ENCODE measurements at regions not wholly inside any gene's neighbourhood (a gene's known extent, or its start where the extent isn't known, plus 50 kb on each side); places are given as distances from the start of the nearest gene placed in this dataset.

DNA sequence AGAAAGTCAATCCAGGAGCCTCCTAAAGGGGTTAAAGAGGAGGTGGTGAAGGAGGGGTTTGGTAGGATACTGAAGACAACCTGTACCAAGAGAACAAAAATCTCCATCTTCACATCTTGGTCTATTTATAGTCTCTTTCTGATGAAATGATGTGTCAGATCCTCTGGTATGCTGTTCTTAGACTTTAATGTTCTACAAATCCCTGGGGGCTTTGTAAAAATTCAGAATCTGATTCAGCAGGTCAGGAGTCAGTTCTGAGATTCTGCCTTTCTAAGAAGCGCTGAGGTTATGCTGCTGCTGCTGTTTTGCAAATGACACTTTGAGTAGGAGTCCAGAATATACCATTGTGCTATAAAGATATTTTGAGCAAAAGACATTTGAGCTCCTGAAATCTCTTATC, 172.9 kb upstream of the GLRA2 start:
- in situ Hi-C loops (cut with MboI): no loop called here
- no peak for DNase-seq (ENCODE audit: low read depth, low spot score)

More for the DNA sequence above, 172.9 kb upstream of the GLRA2 start:
- no peak overlapping the region for H3K9ac ChIP-seq (ENCODE audit: control insufficient read depth, insufficient read depth, low read length)
- no peaks in the 10 kb centered on the region for H3K9me3 ChIP-seq (replicated peaks; ENCODE audit: control insufficient read depth, insufficient read depth, low read length)
- no TSS peak for BruUV-seq (replicated peaks)
- H3K4me1 ChIP-seq (ENCODE audit: control insufficient read depth, insufficient read depth, low read length): no peaks in the 10 kb centered on the region
- ChIA-PET SMC1A (ENCODE audit: uncharacterized antibody, unreplicated experiment) (no interaction called here), CTCF (no interaction called here), RAD21 (ENCODE audit: unreplicated experiment) (no interaction called here), POLR2A (no interaction called here)
- H3K79me2 ChIP-seq (ENCODE audit: control insufficient read depth, insufficient read depth, low read length): no peaks in the 10 kb centered on the region
- no peak overlapping the region for H2AFZ ChIP-seq (ENCODE audit: control insufficient read depth, low read depth, low read length)
- H3K27ac ChIP-seq (ENCODE audit: control insufficient read depth, insufficient read depth): no peak overlapping the region
- H3K4me3 ChIP-seq: no peak overlapping the region
- FAIRE-seq (no peak), ATAC-seq (no peak)
- no peaks in the 10 kb centered on the region for H4K20me1 ChIP-seq (ENCODE audit: control insufficient read depth, insufficient read depth)
- 0% methylated on average over 1 of the region's 1 CpG for WGBS (ENCODE audit: insufficient coverage, insufficient replicate concordance, low lambda C conversion rate, missing lambda C conversion rate)
- no peaks in the 10 kb centered on the region for H3K27me3 ChIP-seq (replicated peaks in 1 of 2; ENCODE audit: control insufficient read depth in 2 of 2, insufficient read depth in 2 of 2, low read length in 1 of 2)
- no peak overlapping the region for H3K4me2 ChIP-seq (ENCODE audit: control insufficient read depth, insufficient read depth)
- H3K36me3 ChIP-seq (ENCODE audit: control insufficient read depth in 2 of 2, insufficient read depth in 2 of 2, low read length in 1 of 2): no peaks in the 10 kb centered on the region
- intact Hi-C loops (cut with micrococcal nuclease; ENCODE audit: unreplicated experiment): no loop called here
- TF ChIP-seq JUNB (IDR thresholded peaks at IDR 0.05): no peak
- TF ChIP-seq, protein P1, sequence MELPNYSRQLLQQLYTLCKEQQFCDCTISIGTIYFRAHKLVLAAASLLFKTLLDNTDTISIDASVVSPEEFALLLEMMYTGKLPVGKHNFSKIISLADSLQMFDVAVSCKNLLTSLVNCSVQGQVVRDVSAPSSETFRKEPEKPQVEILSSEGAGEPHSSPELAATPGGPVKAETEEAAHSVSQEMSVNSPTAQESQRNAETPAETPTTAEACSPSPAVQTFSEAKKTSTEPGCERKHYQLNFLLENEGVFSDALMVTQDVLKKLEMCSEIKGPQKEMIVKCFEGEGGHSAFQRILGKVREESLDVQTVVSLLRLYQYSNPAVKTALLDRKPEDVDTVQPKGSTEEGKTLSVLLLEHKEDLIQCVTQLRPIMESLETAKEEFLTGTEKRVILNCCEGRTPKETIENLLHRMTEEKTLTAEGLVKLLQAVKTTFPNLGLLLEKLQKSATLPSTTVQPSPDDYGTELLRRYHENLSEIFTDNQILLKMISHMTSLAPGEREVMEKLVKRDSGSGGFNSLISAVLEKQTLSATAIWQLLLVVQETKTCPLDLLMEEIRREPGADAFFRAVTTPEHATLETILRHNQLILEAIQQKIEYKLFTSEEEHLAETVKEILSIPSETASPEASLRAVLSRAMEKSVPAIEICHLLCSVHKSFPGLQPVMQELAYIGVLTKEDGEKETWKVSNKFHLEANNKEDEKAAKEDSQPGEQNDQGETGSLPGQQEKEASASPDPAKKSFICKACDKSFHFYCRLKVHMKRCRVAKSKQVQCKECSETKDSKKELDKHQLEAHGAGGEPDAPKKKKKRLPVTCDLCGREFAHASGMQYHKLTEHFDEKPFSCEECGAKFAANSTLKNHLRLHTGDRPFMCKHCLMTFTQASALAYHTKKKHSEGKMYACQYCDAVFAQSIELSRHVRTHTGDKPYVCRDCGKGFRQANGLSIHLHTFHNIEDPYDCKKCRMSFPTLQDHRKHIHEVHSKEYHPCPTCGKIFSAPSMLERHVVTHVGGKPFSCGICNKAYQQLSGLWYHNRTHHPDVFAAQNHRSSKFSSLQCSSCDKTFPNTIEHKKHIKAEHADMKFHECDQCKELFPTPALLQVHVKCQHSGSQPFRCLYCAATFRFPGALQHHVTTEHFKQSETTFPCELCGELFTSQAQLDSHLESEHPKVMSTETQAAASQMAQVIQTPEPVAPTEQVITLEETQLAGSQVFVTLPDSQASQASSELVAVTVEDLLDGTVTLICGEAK (IDR thresholded peaks at IDR 0.05; ENCODE audit: borderline replicate concordance): no peak
- TF ChIP-seq TBL1XR1 (IDR thresholded peaks at IDR 0.05; ENCODE audit: low read depth, low read length): no peak
- TF ChIP-seq, protein P2, sequence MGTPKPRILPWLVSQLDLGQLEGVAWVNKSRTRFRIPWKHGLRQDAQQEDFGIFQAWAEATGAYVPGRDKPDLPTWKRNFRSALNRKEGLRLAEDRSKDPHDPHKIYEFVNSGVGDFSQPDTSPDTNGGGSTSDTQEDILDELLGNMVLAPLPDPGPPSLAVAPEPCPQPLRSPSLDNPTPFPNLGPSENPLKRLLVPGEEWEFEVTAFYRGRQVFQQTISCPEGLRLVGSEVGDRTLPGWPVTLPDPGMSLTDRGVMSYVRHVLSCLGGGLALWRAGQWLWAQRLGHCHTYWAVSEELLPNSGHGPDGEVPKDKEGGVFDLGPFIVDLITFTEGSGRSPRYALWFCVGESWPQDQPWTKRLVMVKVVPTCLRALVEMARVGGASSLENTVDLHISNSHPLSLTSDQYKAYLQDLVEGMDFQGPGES (IDR thresholded peaks at IDR 0.05): no peak
- no peak for TF ChIP-seq ZNF274 (IDR thresholded peaks at IDR 0.05; ENCODE audit: insufficient read depth, insufficient read length)
- TF ChIP-seq MXI1 (IDR thresholded peaks at IDR 0.05; ENCODE audit: low read depth, low read length): no peak
- TF ChIP-seq, protein P3, sequence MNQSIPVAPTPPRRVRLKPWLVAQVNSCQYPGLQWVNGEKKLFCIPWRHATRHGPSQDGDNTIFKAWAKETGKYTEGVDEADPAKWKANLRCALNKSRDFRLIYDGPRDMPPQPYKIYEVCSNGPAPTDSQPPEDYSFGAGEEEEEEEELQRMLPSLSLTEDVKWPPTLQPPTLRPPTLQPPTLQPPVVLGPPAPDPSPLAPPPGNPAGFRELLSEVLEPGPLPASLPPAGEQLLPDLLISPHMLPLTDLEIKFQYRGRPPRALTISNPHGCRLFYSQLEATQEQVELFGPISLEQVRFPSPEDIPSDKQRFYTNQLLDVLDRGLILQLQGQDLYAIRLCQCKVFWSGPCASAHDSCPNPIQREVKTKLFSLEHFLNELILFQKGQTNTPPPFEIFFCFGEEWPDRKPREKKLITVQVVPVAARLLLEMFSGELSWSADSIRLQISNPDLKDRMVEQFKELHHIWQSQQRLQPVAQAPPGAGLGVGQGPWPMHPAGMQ (IDR thresholded peaks at IDR 0.05; ENCODE audit: borderline replicate concordance): no peak
- TF ChIP-seq IKZF1 (conservative IDR thresholded peaks at IDR 0.05): no peak
- no peak for TF ChIP-seq TARDBP (IDR thresholded peaks at IDR 0.05; ENCODE audit: borderline replicate concordance)
- TF ChIP-seq, protein P4, sequence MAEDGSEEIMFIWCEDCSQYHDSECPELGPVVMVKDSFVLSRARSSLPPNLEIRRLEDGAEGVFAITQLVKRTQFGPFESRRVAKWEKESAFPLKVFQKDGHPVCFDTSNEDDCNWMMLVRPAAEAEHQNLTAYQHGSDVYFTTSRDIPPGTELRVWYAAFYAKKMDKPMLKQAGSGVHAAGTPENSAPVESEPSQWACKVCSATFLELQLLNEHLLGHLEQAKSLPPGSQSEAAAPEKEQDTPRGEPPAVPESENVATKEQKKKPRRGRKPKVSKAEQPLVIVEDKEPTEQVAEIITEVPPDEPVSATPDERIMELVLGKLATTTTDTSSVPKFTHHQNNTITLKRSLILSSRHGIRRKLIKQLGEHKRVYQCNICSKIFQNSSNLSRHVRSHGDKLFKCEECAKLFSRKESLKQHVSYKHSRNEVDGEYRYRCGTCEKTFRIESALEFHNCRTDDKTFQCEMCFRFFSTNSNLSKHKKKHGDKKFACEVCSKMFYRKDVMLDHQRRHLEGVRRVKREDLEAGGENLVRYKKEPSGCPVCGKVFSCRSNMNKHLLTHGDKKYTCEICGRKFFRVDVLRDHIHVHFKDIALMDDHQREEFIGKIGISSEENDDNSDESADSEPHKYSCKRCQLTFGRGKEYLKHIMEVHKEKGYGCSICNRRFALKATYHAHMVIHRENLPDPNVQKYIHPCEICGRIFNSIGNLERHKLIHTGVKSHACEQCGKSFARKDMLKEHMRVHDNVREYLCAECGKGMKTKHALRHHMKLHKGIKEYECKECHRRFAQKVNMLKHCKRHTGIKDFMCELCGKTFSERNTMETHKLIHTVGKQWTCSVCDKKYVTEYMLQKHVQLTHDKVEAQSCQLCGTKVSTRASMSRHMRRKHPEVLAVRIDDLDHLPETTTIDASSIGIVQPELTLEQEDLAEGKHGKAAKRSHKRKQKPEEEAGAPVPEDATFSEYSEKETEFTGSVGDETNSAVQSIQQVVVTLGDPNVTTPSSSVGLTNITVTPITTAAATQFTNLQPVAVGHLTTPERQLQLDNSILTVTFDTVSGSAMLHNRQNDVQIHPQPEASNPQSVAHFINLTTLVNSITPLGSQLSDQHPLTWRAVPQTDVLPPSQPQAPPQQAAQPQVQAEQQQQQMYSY (CRISPR knock-in tag; IDR thresholded peaks at IDR 0.05): no peak
- TF ChIP-seq PAX5 (IDR thresholded peaks at IDR 0.05; ENCODE audit: borderline replicate concordance, low read depth, low read length): no peak

Measured in GM12878 (cell line).